Adrenal gland (tissue), 9 donors: ENCODE measurements at regions not wholly inside any gene's neighbourhood (a gene's known extent, or its start where the extent isn't known, plus 50 kb on each side); places are given as distances from the start of the nearest gene placed in this dataset.

Experiments
- DNase-seq, 7 donors: peaks; one replicate each; pipeline ENCODE4 v3.0.0-alpha.2; 2019 to 2020
- H3K27ac ChIP-seq, 5 donors: fragments of 200-600 bp; sonication (generic) in 4 of 5; 1 replicate in 3 of 5; 2 replicates in 2 of 5; pipeline versions ENCODE4 v1.5.1 to v1.8.0; 2016 to 2020; ENCODE audit warnings: mild to moderate bottlenecking in 1 of 5
- H3K27me3 ChIP-seq: fragments of 200-600 bp; 2 replicates; pipeline ENCODE4 v1.8.0; 2021
- H3K36me3 ChIP-seq, 2 donors: fragments of 200-600 bp; replicated peaks in 1 of 2; 1 replicate in 1 of 2; 2 replicates in 1 of 2; pipeline versions ENCODE4 v1.5.1 to v1.8.0; 2018 to 2022
- H3K4me1 ChIP-seq, 2 donors: fragments of 200-600 bp; replicated peaks in 1 of 2; 1 replicate in 1 of 2; 2 replicates in 1 of 2; pipeline versions ENCODE4 v1.5.1 to v1.8.0; 2018 to 2021
- H3K4me3 ChIP-seq, 4 donors: fragments of 200-600 bp; sonication (generic) in 3 of 4; one replicate each; pipeline ENCODE4 v1.5.1; 2016 to 2018
- H3K9me3 ChIP-seq, 3 donors: fragments of 200-600 bp; sonication (generic) in 1 of 3; replicated peaks in 1 of 3; 1 replicate in 2 of 3; 2 replicates in 1 of 3; pipeline versions ENCODE4 v1.5.1 to v1.8.0; 2016 to 2021
- CTCF ChIP-seq, 6 experiments: fragments of 450-650 bp in 4 of 6; fragments of 200-600 bp in 2 of 6; sonication (generic) in 1 of 6; IDR thresholded peaks; 1 replicate in 5 of 6; 2 replicates in 1 of 6; pipeline versions ENCODE4 v1.5.1 to v1.8.0; 2016 to 2021; ENCODE audit warnings: antibody characterized with exemption in 6 of 6, mild to moderate bottlenecking in 2 of 6, moderate library complexity in 1 of 6
- POLR2A ChIP-seq, 2 donors: fragments of 450-650 bp; IDR thresholded peaks; one replicate each; pipeline ENCODE4 v1.6.1; 2017; ENCODE audit warnings: antibody characterized with exemption in 2 of 2, mild to moderate bottlenecking in 2 of 2, moderate library complexity in 1 of 2
- WGBS, 4 donors: extraction: QIAGEN DNeasy Blood & Tissue Kit in 2 of 4; methylation state at CpG; one replicate each; pipeline versions ENCODE4 v1.1.5 to v1.1.7; 2013 to 2017; 5-methylcytosine and 5-hydroxymethylcytosine counted together
- intact Hi-C, 2 donors: fragments of 100-400 bp; cut with DNase I; formaldehyde crosslinking; loops; one replicate each; pipeline versions ENCODE4 v1.14.1 to v1.15.0; 2022 to 2023
- donor health status: healthy with polysubstance abuse.
- donor health status: Bipolar disorder and iron deficiency.
- donor health status: DM: yes; HTN: yes; CAD: no.
- donor health status: DM: no; HTN: no; CAD: no.
- donor health status: DM: no; HTN: no; CAD: no.

- TF ChIP-seq CTCF (IDR thresholded peaks at IDR 0.05) (no peak), POLR2A (IDR thresholded peaks at IDR 0.05) (no peak)
- H3K9me3 ChIP-seq: no peaks in the 10 kb centered on the region
- H3K4me1 ChIP-seq: no peaks in the 10 kb centered on the region
- no peaks in the 10 kb centered on the region for H3K36me3 ChIP-seq
- no peak overlapping the region for H3K4me3 ChIP-seq
- intact Hi-C loops: no loop called here
- H3K27me3 ChIP-seq: no peaks in the 10 kb centered on the region
- H3K27ac ChIP-seq: no peak overlapping the region
- WGBS, 4 donors: 58 to 64% (median 63%) methylated on average over 3 of the region's 3 CpGs
- no peak for DNase-seq
These were observed 545.8 kb downstream of the AMY1C start for GRCh38 chr1:104295511-104295910.

GRCh38 chr1:104309673-104310072 is 560.0 kb downstream of the AMY1C start:
- Histone ChIP-seq H3K27me3 (no peaks in the 10 kb centered on the region), H3K9me3 (no peaks in the 10 kb centered on the region), H3K4me1 (no peaks in the 10 kb centered on the region), H3K36me3 (no peaks in the 10 kb centered on the region), H3K4me3 (no peak overlapping the region), H3K27ac (no peak overlapping the region)
- TF ChIP-seq POLR2A (IDR thresholded peaks at IDR 0.05) (no peak), CTCF (IDR thresholded peaks at IDR 0.05) (no peak)
- intact Hi-C loops: no loop called here
- 52 to 63% (median 58%) methylated on average over 1 of the region's 1 CpG for WGBS, 4 donors
- no peak for DNase-seq

GRCh38 chr1:104315823-104316222 is 566.1 kb downstream of the AMY1C start:
- intact Hi-C loops: no loop called here
- Histone ChIP-seq H3K36me3 (no peaks in the 10 kb centered on the region), H3K27me3 (no peaks in the 10 kb centered on the region), H3K4me1 (no peaks in the 10 kb centered on the region), H3K9me3 (no peaks in the 10 kb centered on the region), H3K27ac (no peak overlapping the region), H3K4me3 (no peak overlapping the region)
- DNase-seq: no peak
- WGBS, 4 donors: 73 to 86% (median 76%) methylated on average over 2 of the region's 2 CpGs
- TF ChIP-seq POLR2A (IDR thresholded peaks at IDR 0.05) (no peak), CTCF (IDR thresholded peaks at IDR 0.05) (no peak)

- Histone ChIP-seq H3K27ac (no peak overlapping the region), H3K27me3 (no peaks in the 10 kb centered on the region), H3K4me3 (no peak overlapping the region), H3K9me3 (no peaks in the 10 kb centered on the region), H3K4me1 (no peaks in the 10 kb centered on the region), H3K36me3 (no peaks in the 10 kb centered on the region)
- WGBS, 4 donors: 45 to 59% (median 58%) methylated on average over 2 of the region's 2 CpGs
- TF ChIP-seq CTCF (IDR thresholded peaks at IDR 0.05): no peak
- TF ChIP-seq POLR2A (IDR thresholded peaks at IDR 0.05): no peak
- intact Hi-C loops: no loop called here
- DNase-seq: no peak
These were observed 572.4 kb downstream of the AMY1C start for GRCh38 chr1:104322131-104322530.
